H9 (cell line): ENCODE measurements at regions not wholly inside any gene's neighbourhood (a gene's known extent, or its start where the extent isn't known, plus 50 kb on each side); places are given as distances from the start of the nearest gene placed in this dataset.

Experiments
- DNase-seq: peaks from one replicate; pipeline ENCODE4 v3.0.0-alpha.2; 2017
- H2AFZ ChIP-seq: one replicate; pipeline ENCODE4 v1.6.1; 2013; ENCODE audit warnings: mild to moderate bottlenecking, low read length, control low read depth, moderate library complexity
- H2AK5ac ChIP-seq: 2 replicates; pipeline ENCODE4 v1.6.1; 2013; ENCODE audit warnings: low read length, control low read depth, mixed read lengths; ENCODE audit not compliant: insufficient read length
- H2BK120ac ChIP-seq: one replicate; pipeline ENCODE4 v1.6.1; 2013; ENCODE audit warnings: low read depth, mild to moderate bottlenecking, low read length, control low read depth, inconsistent platforms; ENCODE audit not compliant: poor library complexity, severe bottlenecking
- H2BK12ac ChIP-seq: 2 replicates; pipeline ENCODE4 v1.6.1; 2013; ENCODE audit warnings: low read length, control low read depth, mixed read lengths, low read depth; ENCODE audit not compliant: insufficient read length
- H2BK15ac ChIP-seq: 2 replicates; pipeline ENCODE4 v1.6.1; 2013; ENCODE audit warnings: low read depth, low read length, control low read depth
- H2BK20ac ChIP-seq: one replicate; pipeline ENCODE4 v1.6.1; 2013; ENCODE audit warnings: low read depth, mild to moderate bottlenecking, low read length, control low read depth, inconsistent platforms; ENCODE audit not compliant: poor library complexity, severe bottlenecking
- H2BK5ac ChIP-seq: 2 replicates; pipeline ENCODE4 v1.6.1; 2013; ENCODE audit warnings: low read length, control low read depth, mixed read lengths; ENCODE audit not compliant: insufficient read length
- H3K14ac ChIP-seq: 2 replicates; pipeline ENCODE4 v1.6.1; 2013; ENCODE audit warnings: low read length, control low read depth; ENCODE audit not compliant: insufficient read depth
- H3K18ac ChIP-seq: 2 replicates; pipeline ENCODE4 v1.6.1; 2013; ENCODE audit warnings: low read depth, mild to moderate bottlenecking, mixed read lengths, low read length, control low read depth; ENCODE audit not compliant: insufficient read length
- H3K23ac ChIP-seq: 2 replicates; pipeline ENCODE4 v1.6.1; 2013; ENCODE audit warnings: low read length, control low read depth, mixed read lengths, low read depth; ENCODE audit not compliant: insufficient read length
- H3K23me2 ChIP-seq: 2 replicates; pipeline ENCODE4 v1.6.1; 2013; ENCODE audit warnings: low read depth, mild to moderate bottlenecking, mixed read lengths, low read length, control low read depth; ENCODE audit not compliant: insufficient read length, poor library complexity, severe bottlenecking
- H3K27ac ChIP-seq: 2 replicates; pipeline ENCODE4 v1.5.1; 2013; ENCODE audit warnings: low read length, control low read depth, mixed read lengths, low read depth; ENCODE audit not compliant: insufficient read length
- H3K27me3 ChIP-seq: 2 replicates; pipeline ENCODE4 v1.6.1; 2013; ENCODE audit warnings: low read length, control low read depth, inconsistent platforms; ENCODE audit not compliant: insufficient read depth
- H3K4ac ChIP-seq: 2 replicates; pipeline ENCODE4 v1.6.1; 2013; ENCODE audit warnings: low read depth, mild to moderate bottlenecking, control low read depth, inconsistent platforms, low read length, moderate library complexity
- H3K4me1 ChIP-seq: 2 replicates; pipeline ENCODE4 v1.6.1; 2013; ENCODE audit warnings: low read length, control low read depth, inconsistent platforms; ENCODE audit not compliant: insufficient read depth
- H3K4me2 ChIP-seq: 2 replicates; pipeline ENCODE4 v1.6.1; 2013; ENCODE audit warnings: low read length, control low read depth, mixed read lengths; ENCODE audit not compliant: insufficient read length, insufficient read depth
- H3K56ac ChIP-seq: 2 replicates; pipeline ENCODE4 v1.6.1; 2013; ENCODE audit warnings: low read depth, mild to moderate bottlenecking, mixed read lengths, low read length, control low read depth; ENCODE audit not compliant: insufficient read length
- H3K79me1 ChIP-seq: 2 replicates; pipeline ENCODE4 v1.6.1; 2013; ENCODE audit warnings: low read depth, mild to moderate bottlenecking, moderate library complexity, low read length, control low read depth, inconsistent platforms; ENCODE audit not compliant: insufficient read depth, poor library complexity, severe bottlenecking
- H3K79me2 ChIP-seq: 2 replicates; pipeline ENCODE4 v1.6.1; 2013; ENCODE audit warnings: low read length, control low read depth, inconsistent platforms; ENCODE audit not compliant: insufficient read depth
- H3K9ac ChIP-seq: 2 replicates; pipeline ENCODE4 v1.6.1; 2013; ENCODE audit warnings: low read length, control low read depth, mixed read lengths; ENCODE audit not compliant: insufficient read length; ENCODE audit errors: extremely low read depth
- H3K9me3 ChIP-seq: one replicate; pipeline ENCODE4 v1.6.1; 2013; ENCODE audit warnings: low read depth, low read length, inconsistent platforms; ENCODE audit not compliant: control insufficient read depth
- H3T11ph ChIP-seq: one replicate; pipeline ENCODE4 v1.6.1; 2013; ENCODE audit warnings: mild to moderate bottlenecking, low read length, control low read depth, inconsistent platforms
- H4K20me1 ChIP-seq: one replicate; pipeline ENCODE4 v1.6.1; 2013; ENCODE audit not compliant: control insufficient read depth, insufficient read length, insufficient read depth
- H4K5ac ChIP-seq: 2 replicates; pipeline ENCODE4 v1.6.1; 2013; ENCODE audit warnings: low read depth, mild to moderate bottlenecking, mixed read lengths, low read length, control low read depth; ENCODE audit not compliant: insufficient read length
- H4K8ac ChIP-seq: replicated peaks from 2 replicates; pipeline ENCODE4 v1.6.1; 2013; ENCODE audit warnings: low read length, control low read depth, mixed read lengths, low read depth; ENCODE audit not compliant: insufficient read length
- H4K91ac ChIP-seq: 2 replicates; pipeline ENCODE4 v1.6.1; 2013; ENCODE audit warnings: low read depth, mild to moderate bottlenecking, moderate library complexity, mixed read lengths, low read length, control low read depth; ENCODE audit not compliant: insufficient read length
- H3K27ac Mint-ChIP-seq, 3 experiments: 2 replicates in 2 of 3; 3 replicates in 1 of 3; pipeline ENCODE4 v1.8.0; 2020 to 2021; ENCODE audit warnings: mixed read lengths in 3 of 3, mild to moderate bottlenecking in 1 of 3, moderate library complexity in 1 of 3
- H3K27me3 Mint-ChIP-seq: 2 replicates; pipeline ENCODE4 v1.8.0; 2021; ENCODE audit warnings: low read depth, mild to moderate bottlenecking, moderate library complexity, mixed read lengths
- H3K36me3 Mint-ChIP-seq, 3 experiments: 2 replicates in 2 of 3; 3 replicates in 1 of 3; pipeline ENCODE4 v1.8.0; 2020 to 2021; ENCODE audit warnings: low read depth in 3 of 3, mixed read lengths in 3 of 3; ENCODE audit not compliant: insufficient read depth in 1 of 3
- H3K4me1 Mint-ChIP-seq, 2 experiments: 2 replicates each; pipeline ENCODE4 v1.8.0; 2020; ENCODE audit warnings: mixed read lengths in 2 of 2
- H3K4me3 Mint-ChIP-seq, 2 experiments: 2 replicates in 1 of 2; 3 replicates in 1 of 2; pipeline ENCODE4 v1.8.0; 2020 to 2021; ENCODE audit warnings: mild to moderate bottlenecking in 2 of 2, mixed read lengths in 2 of 2, moderate library complexity in 1 of 2
- H3K9me3 Mint-ChIP-seq, 2 experiments: 2 replicates in 1 of 2; 3 replicates in 1 of 2; pipeline ENCODE4 v1.8.0; 2020; ENCODE audit warnings: mild to moderate bottlenecking in 2 of 2, mixed read lengths in 2 of 2, moderate library complexity in 1 of 2
- CTCF ChIP-seq: fragments of 200-600 bp; sonication (generic); conservative IDR thresholded peaks from 3 replicates; pipeline ENCODE4 v1.8.0; 2021; ENCODE audit warnings: antibody characterized with exemption, mild to moderate bottlenecking
- WGBS: extraction: QIAGEN DNeasy Blood & Tissue Kit; methylation state at CpG from one replicate; pipeline ENCODE4 v1.1.7; 2013; ENCODE audit warnings: missing lambda C conversion rate, low lambda C conversion rate, mixed read lengths; ENCODE audit not compliant: insufficient read length; ENCODE audit errors: extremely low coverage; 5-methylcytosine and 5-hydroxymethylcytosine counted together

GRCh38 chr3:55226696-55227095 lies 260.4 kb downstream of the WNT5A start:
- no peak overlapping the region for H3K4me3 Mint-ChIP-seq
- Histone ChIP-seq H3K18ac (no peak overlapping the region), H3K79me2 (no peaks in the 10 kb centered on the region), H2BK15ac (no peak overlapping the region), H4K5ac (no peak overlapping the region), H3K27me3 (no peaks in the 10 kb centered on the region), H3K14ac (no peak overlapping the region), H3K23ac (no peak overlapping the region), H3K9ac (no peak overlapping the region), H2BK20ac (no peak overlapping the region), H3T11ph (no peak overlapping the region), H3K4me1 (no peaks in the 10 kb centered on the region), H2BK12ac (no peak overlapping the region), H3K9me3 (no peaks in the 10 kb centered on the region), H3K4ac (no peak overlapping the region), H4K20me1 (no peaks in the 10 kb centered on the region), H3K27ac (no peak overlapping the region), H4K91ac (no peak overlapping the region), H3K4me2 (no peak overlapping the region), H4K8ac (no peak overlapping the region), H2AK5ac (no peak overlapping the region), H3K56ac (no peak overlapping the region), H3K23me2 (no peaks in the 10 kb centered on the region), H2BK5ac (no peak overlapping the region), H3K79me1 (no peaks in the 10 kb centered on the region), H2AFZ (no peak overlapping the region), H2BK120ac (no peak overlapping the region)
- no peaks in the 10 kb centered on the region for H3K9me3 Mint-ChIP-seq
- no peak overlapping the region for H3K27ac Mint-ChIP-seq
- no peak for DNase-seq
- TF ChIP-seq CTCF, result no peak
- no peaks in the 10 kb centered on the region; the same call in 1 of the 2 replicates for H3K27me3 Mint-ChIP-seq
- H3K4me1 Mint-ChIP-seq, result peaks cover 0 to 2% of the 10 kb centered on the region in 2 experiments; a peak in 1 of 4 replicates
- WGBS, result no CpG with 5 or more reads among the region's 5 CpGs
- H3K36me3 Mint-ChIP-seq, result no peaks in the 10 kb centered on the region; a peak in 1 of 7 replicates
